ENCODE measurements at regions not wholly inside any gene's neighbourhood (a gene's known extent, or its start where the extent isn't known, plus 50 kb on each side); places are given as distances from the start of the nearest gene placed in this dataset.
"Not testable (repeated sequence)": the region's sequence is repeated elsewhere in the genome, so short reads cannot be mapped to it uniquely, and the experiment has no call there.

DNA sequence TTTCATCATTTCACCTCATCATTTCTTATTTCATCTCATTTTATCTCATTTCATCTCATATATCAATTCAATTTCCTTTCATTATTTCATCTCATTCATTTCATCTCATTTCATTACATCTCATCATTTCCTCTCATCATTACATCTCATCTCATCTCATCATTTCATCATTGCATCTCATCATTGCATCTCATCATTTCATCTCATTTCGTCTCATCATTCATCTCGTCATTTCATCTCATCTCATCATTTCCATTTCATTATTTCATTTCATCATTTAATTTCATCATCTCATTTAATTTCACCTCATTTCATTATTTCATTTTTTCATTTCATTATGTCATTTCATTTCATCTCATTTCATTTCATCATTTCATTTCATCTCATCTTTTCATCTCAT is 168.5 kb upstream of the FAM72C start:
- H3K27ac Mint-ChIP-seq; H3K36me3 ChIP-seq (ENCODE audit: insufficient read depth); H3K36me3 Mint-ChIP-seq (ENCODE audit: low read depth); H3K27me3 Mint-ChIP-seq (ENCODE audit: insufficient read depth, low read depth, poor library complexity); H2AFZ ChIP-seq; ATAC-seq; H3K4me2 ChIP-seq; DNase-seq (ENCODE audit: low spot score); H3K27ac ChIP-seq (ENCODE audit: low read depth); H3K9me2 ChIP-seq (ENCODE audit: insufficient read depth); H3K27me3 ChIP-seq (ENCODE audit: insufficient read depth); H4K20me1 ChIP-seq (replicated peaks; ENCODE audit: insufficient read depth); H3F3A ChIP-seq (replicated peaks; ENCODE audit: low read depth); H3K4me1 ChIP-seq (ENCODE audit: insufficient read depth); H3K79me2 ChIP-seq (replicated peaks; ENCODE audit: insufficient read depth); H3K4me3 ChIP-seq; H3K9me3 Mint-ChIP-seq; H3K4me3 Mint-ChIP-seq; H3K4me1 Mint-ChIP-seq: not testable (repeated sequence)

DNA sequence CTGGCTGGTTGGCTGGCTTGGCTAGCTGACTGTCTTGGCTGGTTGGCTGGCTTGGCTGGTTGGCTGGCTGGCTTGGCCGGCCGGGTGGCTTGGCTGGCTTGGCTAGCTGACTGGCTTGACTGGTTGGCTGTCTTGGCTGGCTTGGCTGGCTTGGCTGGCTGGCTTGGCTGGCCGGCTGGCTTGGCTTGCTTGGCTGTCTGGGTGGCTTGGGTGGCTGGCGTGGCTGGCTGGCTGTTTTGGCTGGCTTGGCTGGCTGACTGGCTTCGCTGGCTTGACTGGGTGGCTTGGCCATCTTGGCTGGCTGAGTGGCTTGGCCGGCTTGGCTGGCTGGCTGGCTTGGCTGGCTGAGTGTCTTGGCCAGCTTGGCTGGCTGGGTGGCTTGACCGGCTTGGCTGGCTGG is 133.2 kb upstream of the FAM72C start:
- not testable (repeated sequence) for H3K27ac Mint-ChIP-seq; ATAC-seq; H3K9me3 Mint-ChIP-seq; H2AFZ ChIP-seq; H3K4me3 ChIP-seq; H3K4me2 ChIP-seq; H3K27me3 Mint-ChIP-seq (ENCODE audit: insufficient read depth, low read depth, poor library complexity); H3K79me2 ChIP-seq (replicated peaks; ENCODE audit: insufficient read depth); H3K36me3 ChIP-seq (ENCODE audit: insufficient read depth); H3K27ac ChIP-seq (ENCODE audit: low read depth); H3K4me3 Mint-ChIP-seq; H3K4me1 ChIP-seq (ENCODE audit: insufficient read depth); H3F3A ChIP-seq (replicated peaks; ENCODE audit: low read depth); H3K9me2 ChIP-seq (ENCODE audit: insufficient read depth); H3K4me1 Mint-ChIP-seq; H4K20me1 ChIP-seq (replicated peaks; ENCODE audit: insufficient read depth); H3K27me3 ChIP-seq (ENCODE audit: insufficient read depth); DNase-seq (ENCODE audit: low spot score); H3K36me3 Mint-ChIP-seq (ENCODE audit: low read depth)

DNA sequence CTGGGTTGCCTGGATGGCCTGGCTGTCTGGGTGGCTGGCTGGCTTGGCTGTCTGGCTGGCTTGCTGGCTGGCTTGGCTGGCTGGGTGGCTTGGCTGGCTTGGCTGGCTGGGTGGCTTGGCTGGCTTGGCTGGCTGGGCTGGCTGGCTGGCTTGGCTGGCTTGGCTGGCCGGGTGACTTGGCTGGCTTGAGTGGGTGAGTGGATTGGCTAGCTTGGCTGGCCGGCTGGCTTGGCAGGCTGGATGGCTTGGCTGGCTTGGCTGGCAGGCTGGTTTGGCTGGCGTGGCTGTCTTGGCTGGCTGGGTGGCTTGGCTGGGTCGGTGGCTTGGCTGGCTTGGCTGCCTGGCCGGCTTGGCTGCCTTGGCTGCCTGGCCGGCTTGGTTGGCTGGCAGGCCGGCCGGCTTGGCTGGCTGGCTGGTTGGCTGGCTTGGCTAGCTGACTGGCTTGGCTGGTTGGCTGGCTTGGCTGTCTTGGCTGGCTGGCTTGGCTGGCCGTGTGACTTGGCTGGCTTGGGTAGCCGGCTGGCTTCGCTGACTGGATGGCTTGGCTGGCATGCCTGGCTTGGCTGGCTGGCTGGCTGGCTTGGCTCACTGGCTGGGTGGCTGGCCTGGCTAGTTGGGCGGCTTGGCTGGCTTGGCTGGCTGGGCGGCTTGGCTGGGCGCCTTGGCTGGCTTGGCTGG is 132.4 kb upstream of the FAM72C start:
- H3K27ac Mint-ChIP-seq; H3K27me3 Mint-ChIP-seq (ENCODE audit: insufficient read depth, low read depth, poor library complexity); H3K4me2 ChIP-seq; ATAC-seq; H3K4me3 ChIP-seq; H3K36me3 Mint-ChIP-seq (ENCODE audit: low read depth); H3K4me3 Mint-ChIP-seq; H3K36me3 ChIP-seq (ENCODE audit: insufficient read depth); H3K9me3 Mint-ChIP-seq; H3K4me1 ChIP-seq (ENCODE audit: insufficient read depth); H3K79me2 ChIP-seq (replicated peaks; ENCODE audit: insufficient read depth); H3K4me1 Mint-ChIP-seq; H2AFZ ChIP-seq; H3F3A ChIP-seq (replicated peaks; ENCODE audit: low read depth); H3K27ac ChIP-seq (ENCODE audit: low read depth); H3K27me3 ChIP-seq (ENCODE audit: insufficient read depth); H3K9me2 ChIP-seq (ENCODE audit: insufficient read depth); H4K20me1 ChIP-seq (replicated peaks; ENCODE audit: insufficient read depth): not testable (repeated sequence)
- DNase-seq (ENCODE audit: low spot score): peak; percentile 5

- H3K27ac ChIP-seq (ENCODE audit: low read depth); H3K36me3 Mint-ChIP-seq (ENCODE audit: low read depth); H3K27me3 Mint-ChIP-seq (ENCODE audit: insufficient read depth, low read depth, poor library complexity); H2AFZ ChIP-seq; ATAC-seq; H3K4me1 Mint-ChIP-seq; H3K4me3 ChIP-seq; H3K4me3 Mint-ChIP-seq; H3K4me1 ChIP-seq (ENCODE audit: insufficient read depth); H4K20me1 ChIP-seq (replicated peaks; ENCODE audit: insufficient read depth); H3K9me2 ChIP-seq (ENCODE audit: insufficient read depth); H3F3A ChIP-seq (replicated peaks; ENCODE audit: low read depth); H3K36me3 ChIP-seq (ENCODE audit: insufficient read depth); H3K4me2 ChIP-seq; H3K27ac Mint-ChIP-seq; H3K9me3 Mint-ChIP-seq; H3K79me2 ChIP-seq (replicated peaks; ENCODE audit: insufficient read depth); H3K27me3 ChIP-seq (ENCODE audit: insufficient read depth): not testable (repeated sequence)
- peak; percentile 1 for DNase-seq (ENCODE audit: low spot score)
Observed at GRCh38 chr1:144103156-144103880, 131.5 kb upstream of the FAM72C start.

- ATAC-seq; H3K36me3 Mint-ChIP-seq (ENCODE audit: low read depth); H3K27ac ChIP-seq (ENCODE audit: low read depth); H3K4me1 ChIP-seq (ENCODE audit: insufficient read depth); H3K36me3 ChIP-seq (ENCODE audit: insufficient read depth); H3K9me3 Mint-ChIP-seq; H2AFZ ChIP-seq; H3K9me2 ChIP-seq (ENCODE audit: insufficient read depth); H3F3A ChIP-seq (replicated peaks; ENCODE audit: low read depth); H3K27ac Mint-ChIP-seq; H3K4me3 Mint-ChIP-seq; DNase-seq (ENCODE audit: low spot score); H4K20me1 ChIP-seq (replicated peaks; ENCODE audit: insufficient read depth); H3K79me2 ChIP-seq (replicated peaks; ENCODE audit: insufficient read depth); H3K4me3 ChIP-seq; H3K27me3 ChIP-seq (ENCODE audit: insufficient read depth); H3K4me2 ChIP-seq; H3K27me3 Mint-ChIP-seq (ENCODE audit: insufficient read depth, low read depth, poor library complexity); H3K4me1 Mint-ChIP-seq: not testable (repeated sequence)
Observed at GRCh38 chr1:144102046-144102745, 130.4 kb upstream of the FAM72C start.

Data from GM23338 (cell line).